Stomach (tissue), 8 donors: ENCODE measurements at regions not wholly inside any gene's neighbourhood (a gene's known extent, or its start where the extent isn't known, plus 50 kb on each side); places are given as distances from the start of the nearest gene placed in this dataset.

Source experiments
- DNase-seq, 2 donors: peaks; one replicate each; pipeline versions ENCODE4 v3.0.0 to v3.0.0-alpha.2; 2013 to 2019
- H3K27ac ChIP-seq, 5 donors: fragments of 200-600 bp in 4 of 5; sonication (generic) in 4 of 5; one replicate each; pipeline ENCODE4 v1.5.1; 2013 to 2019; ENCODE audit warnings: mild to moderate bottlenecking in 1 of 5, moderate library complexity in 1 of 5
- H3K27me3 ChIP-seq, 3 donors: fragments of 200-600 bp; sonication (generic); one replicate each; pipeline ENCODE4 v1.5.1; 2017 to 2019; ENCODE audit warnings: mixed run types in 1 of 3
- H3K36me3 ChIP-seq, 4 donors: fragments of 200-600 bp; sonication (generic); 1 replicate in 3 of 4; 2 replicates in 1 of 4; pipeline ENCODE4 v1.5.1; 2016 to 2019
- H3K4me1 ChIP-seq, 4 donors: fragments of 200-600 bp; sonication (generic); one replicate each; pipeline ENCODE4 v1.5.1; 2016 to 2019
- H3K4me3 ChIP-seq, 4 donors: fragments of 200-600 bp; sonication (generic) in 3 of 4; one replicate each; pipeline ENCODE4 v1.5.1; 2016 to 2019; ENCODE audit warnings: mild to moderate bottlenecking in 1 of 4
- H3K9me3 ChIP-seq, 4 donors: fragments of 200-600 bp; sonication (generic); one replicate each; pipeline ENCODE4 v1.5.1; 2016 to 2019
- EP300 ChIP-seq: sonication (generic); formaldehyde crosslinking; IDR thresholded peaks from one replicate; pipeline ENCODE4 v1.6.1; 2017; ENCODE audit warnings: antibody characterized with exemption
- POLR2A ChIP-seq, 4 donors: fragments of 450-650 bp; IDR thresholded peaks; one replicate each; pipeline ENCODE4 v1.6.1; 2016; ENCODE audit warnings: antibody characterized with exemption in 4 of 4, control low read depth in 2 of 4, mild to moderate bottlenecking in 1 of 4, moderate library complexity in 1 of 4
- POLR2AphosphoS5 ChIP-seq, 3 donors: sonication (generic); formaldehyde crosslinking; IDR thresholded peaks; one replicate each; pipeline ENCODE4 v1.6.1; 2016; ENCODE audit warnings: antibody characterized with exemption in 3 of 3
- WGBS, 5 donors: extraction: QIAGEN DNeasy Blood & Tissue Kit in 3 of 5; methylation state at CpG; one replicate each; pipeline versions ENCODE4 v1.1.5 to v1.1.7; 2013 to 2018; 5-methylcytosine and 5-hydroxymethylcytosine counted together
- intact Hi-C: fragments of 100-400 bp; cut with DNase I; formaldehyde crosslinking; loops from one replicate; pipeline ENCODE4 v1.15.1; 2023; ENCODE audit warnings: low total_unique reads
- TF ChIP-seq, protein P1 (sequence below), 7 experiments: fragments of 450-650 bp in 4 of 7; fragments of 200-600 bp in 3 of 7; sonication (generic) in 3 of 7; IDR thresholded peaks; one replicate each; pipeline ENCODE4 v1.5.1; 2016 to 2019; ENCODE audit warnings: antibody characterized with exemption in 7 of 7, control low read depth in 2 of 7, mild to moderate bottlenecking in 1 of 7
- donor health status: healthy with polysubstance abuse.
- donor health status: Bipolar disorder and iron deficiency.
- donor health status: healthy.

GRCh38 chr19:28899703-28900102 is 313.2 kb downstream of the UQCRFS1 start:
- Histone ChIP-seq H3K9me3 (no peaks in the 10 kb centered on the region), H3K27me3 (no peaks in the 10 kb centered on the region), H3K27ac (no peak overlapping the region), H3K4me1 (no peaks in the 10 kb centered on the region), H3K4me3 (no peak overlapping the region), H3K36me3 (no peaks in the 10 kb centered on the region)
- 72 to 88% (median 82%) methylated on average over 4 of the region's 4 CpGs for WGBS, 5 donors
- intact Hi-C loops, result no loop called here
- no peak for DNase-seq
- TF ChIP-seq, protein P1, sequence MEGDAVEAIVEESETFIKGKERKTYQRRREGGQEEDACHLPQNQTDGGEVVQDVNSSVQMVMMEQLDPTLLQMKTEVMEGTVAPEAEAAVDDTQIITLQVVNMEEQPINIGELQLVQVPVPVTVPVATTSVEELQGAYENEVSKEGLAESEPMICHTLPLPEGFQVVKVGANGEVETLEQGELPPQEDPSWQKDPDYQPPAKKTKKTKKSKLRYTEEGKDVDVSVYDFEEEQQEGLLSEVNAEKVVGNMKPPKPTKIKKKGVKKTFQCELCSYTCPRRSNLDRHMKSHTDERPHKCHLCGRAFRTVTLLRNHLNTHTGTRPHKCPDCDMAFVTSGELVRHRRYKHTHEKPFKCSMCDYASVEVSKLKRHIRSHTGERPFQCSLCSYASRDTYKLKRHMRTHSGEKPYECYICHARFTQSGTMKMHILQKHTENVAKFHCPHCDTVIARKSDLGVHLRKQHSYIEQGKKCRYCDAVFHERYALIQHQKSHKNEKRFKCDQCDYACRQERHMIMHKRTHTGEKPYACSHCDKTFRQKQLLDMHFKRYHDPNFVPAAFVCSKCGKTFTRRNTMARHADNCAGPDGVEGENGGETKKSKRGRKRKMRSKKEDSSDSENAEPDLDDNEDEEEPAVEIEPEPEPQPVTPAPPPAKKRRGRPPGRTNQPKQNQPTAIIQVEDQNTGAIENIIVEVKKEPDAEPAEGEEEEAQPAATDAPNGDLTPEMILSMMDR (IDR thresholded peaks at IDR 0.05), result no peak
- TF ChIP-seq POLR2A (IDR thresholded peaks at IDR 0.05) (no peak), EP300 (no peak), POLR2AphosphoS5 (IDR thresholded peaks at IDR 0.05) (no peak)

GRCh38 chr19:28898249-28898648 is 314.7 kb downstream of the UQCRFS1 start:
- no peak for DNase-seq
- intact Hi-C loops, result no loop called here
- no peaks in the 10 kb centered on the region for H3K4me1 ChIP-seq
- no peaks in the 10 kb centered on the region for H3K27me3 ChIP-seq
- H3K4me3 ChIP-seq, result no peak overlapping the region
- 58 to 86% (median 77%) methylated on average over 5 of the region's 5 CpGs for WGBS, 5 donors
- no peak overlapping the region for H3K27ac ChIP-seq
- no peaks in the 10 kb centered on the region for H3K9me3 ChIP-seq
- H3K36me3 ChIP-seq, result no peaks in the 10 kb centered on the region
- TF ChIP-seq POLR2AphosphoS5 (IDR thresholded peaks at IDR 0.05), result no peak
- TF ChIP-seq, protein P1 (IDR thresholded peaks at IDR 0.05), result no peak
- TF ChIP-seq EP300, result no peak
- TF ChIP-seq POLR2A (IDR thresholded peaks at IDR 0.05), result no peak

GRCh38 chr19:28889941-28890670 is 322.8 kb downstream of the UQCRFS1 start:
- no peak for DNase-seq
- Histone ChIP-seq H3K4me1 (no peaks in the 10 kb centered on the region), H3K27ac (no peak overlapping the region), H3K27me3 (peaks cover 0 to 23% (median 0%) of the 10 kb centered on the region in 3 donors), H3K36me3 (no peaks in the 10 kb centered on the region), H3K9me3 (no peaks in the 10 kb centered on the region), H3K4me3 (no peak overlapping the region)
- intact Hi-C loops, result no loop called here
- no peak for TF ChIP-seq EP300
- TF ChIP-seq, protein P1 (IDR thresholded peaks at IDR 0.05), result no peak
- TF ChIP-seq POLR2A (IDR thresholded peaks at IDR 0.05), result no peak
- no peak for TF ChIP-seq POLR2AphosphoS5 (IDR thresholded peaks at IDR 0.05)
- WGBS, 5 donors, result 69 to 85% (median 76%) methylated on average over 13 to 14 of the region's 14 CpGs

- H3K4me3 ChIP-seq, result no peak overlapping the region
- no peak overlapping the region for H3K27ac ChIP-seq
- no peaks in the 10 kb centered on the region for H3K36me3 ChIP-seq
- TF ChIP-seq EP300 (no peak), POLR2AphosphoS5 (IDR thresholded peaks at IDR 0.05) (no peak), POLR2A (IDR thresholded peaks at IDR 0.05) (no peak)
- TF ChIP-seq, protein P1 (IDR thresholded peaks at IDR 0.05), result no peak
- intact Hi-C loops, result no loop called here
- peaks cover 0 to 11% (median 6%) of the 10 kb centered on the region in 4 donors for H3K4me1 ChIP-seq
- H3K27me3 ChIP-seq, result peaks cover 0 to 28% (median 0%) of the 10 kb centered on the region in 3 donors
- no peak for DNase-seq
- WGBS, 5 donors, result 60 to 91% (median 74%) methylated on average over 7 to 14 of the region's 14 CpGs
- no peaks in the 10 kb centered on the region for H3K9me3 ChIP-seq
Measured at GRCh38 chr19:28887920-28888618, 324.9 kb downstream of the UQCRFS1 start.
